ENCODE measurements at regions not wholly inside any gene's neighbourhood (a gene's known extent, or its start where the extent isn't known, plus 50 kb on each side); places are given as distances from the start of the nearest gene placed in this dataset.

DNA sequence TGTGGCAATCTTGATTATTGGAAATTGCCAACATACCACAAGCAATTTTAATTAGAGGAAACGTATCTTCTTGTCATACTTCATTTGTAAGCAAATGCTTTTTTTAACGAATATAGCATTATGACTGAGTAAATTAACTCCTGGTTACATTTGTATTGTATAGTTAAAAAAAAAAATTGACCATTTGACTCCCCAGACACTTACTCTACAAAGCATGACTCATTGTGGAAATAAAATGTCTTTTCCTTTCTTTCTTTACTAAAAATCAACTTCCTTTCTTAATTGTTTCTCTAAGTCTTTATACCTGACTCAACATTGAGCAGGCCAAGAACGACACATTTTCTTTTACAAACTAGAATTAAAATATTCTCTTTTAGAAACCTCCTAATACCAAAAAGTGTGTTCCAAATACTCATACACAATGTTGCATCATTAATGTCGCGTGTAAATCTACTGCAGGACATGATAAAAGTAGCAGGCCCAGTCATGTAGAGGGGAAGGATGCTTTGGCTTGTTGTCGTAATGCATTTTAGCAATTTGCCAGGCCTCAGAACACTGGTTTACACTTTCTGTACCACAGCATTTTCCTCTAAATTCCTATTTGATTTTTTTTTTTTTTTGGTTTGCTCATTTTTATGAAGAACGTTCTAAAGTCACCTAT, 349.6 kb upstream of the KCNH7 start:
- TF ChIP-seq, protein P1, sequence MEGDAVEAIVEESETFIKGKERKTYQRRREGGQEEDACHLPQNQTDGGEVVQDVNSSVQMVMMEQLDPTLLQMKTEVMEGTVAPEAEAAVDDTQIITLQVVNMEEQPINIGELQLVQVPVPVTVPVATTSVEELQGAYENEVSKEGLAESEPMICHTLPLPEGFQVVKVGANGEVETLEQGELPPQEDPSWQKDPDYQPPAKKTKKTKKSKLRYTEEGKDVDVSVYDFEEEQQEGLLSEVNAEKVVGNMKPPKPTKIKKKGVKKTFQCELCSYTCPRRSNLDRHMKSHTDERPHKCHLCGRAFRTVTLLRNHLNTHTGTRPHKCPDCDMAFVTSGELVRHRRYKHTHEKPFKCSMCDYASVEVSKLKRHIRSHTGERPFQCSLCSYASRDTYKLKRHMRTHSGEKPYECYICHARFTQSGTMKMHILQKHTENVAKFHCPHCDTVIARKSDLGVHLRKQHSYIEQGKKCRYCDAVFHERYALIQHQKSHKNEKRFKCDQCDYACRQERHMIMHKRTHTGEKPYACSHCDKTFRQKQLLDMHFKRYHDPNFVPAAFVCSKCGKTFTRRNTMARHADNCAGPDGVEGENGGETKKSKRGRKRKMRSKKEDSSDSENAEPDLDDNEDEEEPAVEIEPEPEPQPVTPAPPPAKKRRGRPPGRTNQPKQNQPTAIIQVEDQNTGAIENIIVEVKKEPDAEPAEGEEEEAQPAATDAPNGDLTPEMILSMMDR (IDR thresholded peaks at IDR 0.05; ENCODE audit: poor library complexity, severe bottlenecking), result no peak
- TF ChIP-seq POLR2AphosphoS5 (IDR thresholded peaks at IDR 0.05) (no peak), EP300 (conservative IDR thresholded peaks at IDR 0.05; ENCODE audit: poor library complexity, severe bottlenecking) (no peak)
